HCT116 (cell line): ENCODE measurements at regions not wholly inside any gene's neighbourhood (a gene's known extent, or its start where the extent isn't known, plus 50 kb on each side); places are given as distances from the start of the nearest gene placed in this dataset.

Experiments
- ATAC-seq: fragments of 200-7000 bp; cut with Tn5 transposase; 2 replicates; pipeline ENCODE4 v1.9.1; 2020; ENCODE audit warnings: mild to moderate bottlenecking, moderate library complexity
- BruUV-seq: library from RNA; stranded (reverse); fragments of 400-500 nt; replicated peaks from 2 replicates; lab custom pipeline; 2021; lab: Mats Ljungman, UMichigan
- CTCF ChIA-PET: fragments of 300-600 bp; sonication (Branson Sonifier 250); formaldehyde crosslinking; loops from one replicate; lab custom pipeline; 2021; ENCODE audit warnings: antibody characterized with exemption; lab: Charles Lee
- POLR2A ChIA-PET: fragments of 300-600, 350-600 bp; sonication (Branson Sonifier 250); formaldehyde crosslinking; loops from one replicate; lab custom pipeline; 2021; ENCODE audit warnings: antibody characterized with exemption; lab: Charles Lee
- RAD21 ChIA-PET, 2 experiments: fragments of 300-600 bp; sonication (Branson Sonifier 250); formaldehyde crosslinking; loops; one replicate each; lab custom pipeline; 2023; ENCODE audit warnings: low total read pairs in 2 of 2; ENCODE audit not compliant: uncharacterized antibody in 2 of 2, unreplicated experiment in 2 of 2, low non-redundant PET in 1 of 2; lab: Charles Lee
- DNase-seq: peaks from one replicate; pipeline ENCODE4 v3.0.0-alpha.2; 2010; ENCODE audit warnings: low read depth, low spot score
- H2AFZ ChIP-seq: fragments of 200-600 bp; shearing (Covaris generic), sonication (generic); 2 replicates; pipeline ENCODE4 v1.6.1; 2017; ENCODE audit warnings: low read depth, mixed run types, mixed read lengths, antibody characterized with exemption, low read length; ENCODE audit not compliant: poor library complexity, severe bottlenecking
- H3K27ac ChIP-seq: 2 replicates; pipeline ENCODE4 v1.5.1; 2012; ENCODE audit warnings: low read depth, low read length
- H3K27me3 ChIP-seq: fragments of 200-600 bp; sonication (generic); 2 replicates; pipeline ENCODE4 v1.6.1; 2016; ENCODE audit warnings: mixed run types, low read length, mixed read lengths; ENCODE audit not compliant: insufficient read depth
- H3K36me3 ChIP-seq, 2 experiments: fragments of 200-500 bp in 1 of 2; fragments of 200-600 bp in 1 of 2; sonication (Bioruptor generic) in 1 of 2; sonication (generic) in 1 of 2; 2 replicates each; pipeline versions ENCODE4 v1.5.1 to v1.6.1; 2014 to 2016; ENCODE audit warnings: low read length in 2 of 2, inconsistent platforms in 1 of 2, mixed read lengths in 1 of 2, mixed run types in 1 of 2; ENCODE audit not compliant: insufficient read depth in 2 of 2, control insufficient read depth in 1 of 2
- H3K4me1 ChIP-seq, 2 experiments: fragments of 200-600 bp in 1 of 2; sonication (generic) in 1 of 2; 2 replicates each; pipeline versions ENCODE4 v1.5.1 to v1.6.1; 2012 to 2017; ENCODE audit warnings: low read length in 2 of 2, inconsistent platforms in 1 of 2, mild to moderate bottlenecking in 1 of 2, mixed read lengths in 1 of 2, mixed run types in 1 of 2, moderate library complexity in 1 of 2; ENCODE audit not compliant: insufficient read depth in 2 of 2, control insufficient read depth in 1 of 2
- H3K4me2 ChIP-seq: fragments of 200-600 bp; sonication (generic); 2 replicates; pipeline ENCODE4 v1.6.1; 2017; ENCODE audit warnings: mixed run types, low read length, mixed read lengths
- H3K4me3 ChIP-seq, 2 experiments: fragments of 200-600 bp in 1 of 2; sonication (generic) in 1 of 2; replicated peaks in 1 of 2; 2 replicates each; pipeline ENCODE4 v1.5.1; 2011 to 2016; ENCODE audit warnings: low read length in 2 of 2, control low read depth in 1 of 2, low read depth in 1 of 2, mild to moderate bottlenecking in 1 of 2, mixed read lengths in 1 of 2, mixed run types in 1 of 2
- H3K79me2 ChIP-seq: fragments of 200-600 bp; sonication (generic); 2 replicates; pipeline ENCODE4 v1.6.1; 2017; ENCODE audit warnings: mild to moderate bottlenecking, mixed run types, low read length, moderate library complexity, mixed read lengths; ENCODE audit not compliant: insufficient read depth
- H3K9ac ChIP-seq: fragments of 200-600 bp; sonication (generic); 2 replicates; pipeline ENCODE4 v1.6.1; 2016; ENCODE audit warnings: low read length, mixed read lengths
- H3K9me2 ChIP-seq: fragments of 200-600 bp; sonication (generic), shearing (Covaris generic); 2 replicates; pipeline ENCODE4 v1.6.1; 2017; ENCODE audit warnings: mixed run types, mild to moderate bottlenecking, moderate library complexity; ENCODE audit not compliant: insufficient read depth
- H3K9me3 ChIP-seq, 2 experiments: fragments of 200-500 bp in 1 of 2; fragments of 200-600 bp in 1 of 2; sonication (Bioruptor generic) in 1 of 2; sonication (generic) in 1 of 2; 2 replicates each; pipeline ENCODE4 v1.6.1; 2014 to 2017; ENCODE audit warnings: low read length in 2 of 2, mixed read lengths in 2 of 2, inconsistent platforms in 1 of 2, low read depth in 1 of 2, mild to moderate bottlenecking in 1 of 2, mixed run types in 1 of 2, moderate library complexity in 1 of 2; ENCODE audit not compliant: control insufficient read depth in 1 of 2, insufficient read depth in 1 of 2
- H4K20me1 ChIP-seq: fragments of 200-600 bp; sonication (generic), shearing (Covaris generic); 2 replicates; pipeline ENCODE4 v1.6.1; 2017; ENCODE audit warnings: mixed run types, mild to moderate bottlenecking, moderate library complexity; ENCODE audit not compliant: insufficient read depth
- CBX3 ChIP-seq: IDR thresholded peaks from 2 replicates; pipeline ENCODE4 v1.6.1; 2012; ENCODE audit warnings: low read depth
- EGR1 ChIP-seq: IDR thresholded peaks from 2 replicates; pipeline ENCODE4 v1.6.1; 2012; ENCODE audit warnings: low read depth
- ELF1 ChIP-seq: IDR thresholded peaks from 2 replicates; pipeline ENCODE4 v1.6.1; 2012; ENCODE audit warnings: low read depth, borderline replicate concordance
- EZH2 ChIP-seq: fragments of 200-600 bp; sonication (generic); IDR thresholded peaks from 2 replicates; pipeline ENCODE4 v1.6.1; 2017; ENCODE audit warnings: antibody characterized with exemption, mixed run types
- FOSL1 ChIP-seq: IDR thresholded peaks from 2 replicates; pipeline ENCODE4 v1.6.1; 2012; ENCODE audit warnings: low read depth
- JUND ChIP-seq: IDR thresholded peaks from 2 replicates; pipeline ENCODE4 v1.6.1; 2012
- POLR2A ChIP-seq: IDR thresholded peaks from 2 replicates; pipeline ENCODE4 v1.7.0; 2011; ENCODE audit warnings: borderline replicate concordance; ENCODE audit not compliant: insufficient read depth, insufficient read length; ENCODE audit errors: extremely low read depth
- RAD21 ChIP-seq: IDR thresholded peaks from 2 replicates; pipeline ENCODE4 v1.6.1; 2012; ENCODE audit warnings: low read depth, mild to moderate bottlenecking
- SIN3A ChIP-seq: IDR thresholded peaks from 2 replicates; pipeline ENCODE4 v1.6.1; 2012; ENCODE audit warnings: low read depth
- SP1 ChIP-seq: IDR thresholded peaks from 2 replicates; pipeline ENCODE4 v1.6.1; 2012; ENCODE audit warnings: low read depth
- SRF ChIP-seq: IDR thresholded peaks from 2 replicates; pipeline ENCODE4 v1.6.1; 2012; ENCODE audit warnings: low read depth
- TCF7L2 ChIP-seq: IDR thresholded peaks from 2 replicates; pipeline ENCODE4 v1.7.0; 2011; ENCODE audit warnings: borderline replicate concordance, inconsistent platforms; ENCODE audit not compliant: insufficient read depth, insufficient read length; ENCODE audit errors: extremely low read depth
- YY1 ChIP-seq: IDR thresholded peaks from 2 replicates; pipeline ENCODE4 v1.6.1; 2011; ENCODE audit warnings: low read length, low read depth, moderate library complexity, mild to moderate bottlenecking; ENCODE audit not compliant: insufficient replicate concordance; ENCODE audit errors: extremely low read depth
- ZFX ChIP-seq: fragments of 450-650 bp; IDR thresholded peaks from 2 replicates; pipeline ENCODE4 v1.6.1; 2017
- ZNF274 ChIP-seq: fragments of 200-500 bp; sonication (Bioruptor generic); IDR thresholded peaks from 2 replicates; pipeline ENCODE4 v1.6.1; 2014; ENCODE audit warnings: mild to moderate bottlenecking, low read depth, low read length, inconsistent platforms
- intact Hi-C: fragments of 100-400 bp; cut with micrococcal nuclease; formaldehyde crosslinking; loops from 2 replicates; pipeline ENCODE4 v1.10.0; 2022
- TF ChIP-seq, protein P1 (sequence below), 3 experiments: fragments of 200-600 bp in 1 of 3; sonication (generic) in 1 of 3; IDR thresholded peaks in 2 of 3; conservative IDR thresholded peaks in 1 of 3; 2 replicates each; pipeline ENCODE4 v1.5.1; 2012 to 2017; ENCODE audit warnings: low read depth in 2 of 3, low read length in 2 of 3, antibody characterized with exemption in 1 of 3, borderline replicate concordance in 1 of 3, control low read depth in 1 of 3, mild to moderate bottlenecking in 1 of 3, mixed read lengths in 1 of 3, mixed run types in 1 of 3, moderate library complexity in 1 of 3; ENCODE audit not compliant: insufficient read depth in 1 of 3
- TF ChIP-seq, protein P2 (sequence below): IDR thresholded peaks from 2 replicates; pipeline ENCODE4 v1.6.1; 2012
- TF ChIP-seq, protein P3 (sequence below): IDR thresholded peaks from 2 replicates; pipeline ENCODE4 v1.6.1; 2012; ENCODE audit warnings: low read depth
- TF ChIP-seq, protein P4 (sequence below): IDR thresholded peaks from 2 replicates; pipeline ENCODE4 v1.6.1; 2012

DNA sequence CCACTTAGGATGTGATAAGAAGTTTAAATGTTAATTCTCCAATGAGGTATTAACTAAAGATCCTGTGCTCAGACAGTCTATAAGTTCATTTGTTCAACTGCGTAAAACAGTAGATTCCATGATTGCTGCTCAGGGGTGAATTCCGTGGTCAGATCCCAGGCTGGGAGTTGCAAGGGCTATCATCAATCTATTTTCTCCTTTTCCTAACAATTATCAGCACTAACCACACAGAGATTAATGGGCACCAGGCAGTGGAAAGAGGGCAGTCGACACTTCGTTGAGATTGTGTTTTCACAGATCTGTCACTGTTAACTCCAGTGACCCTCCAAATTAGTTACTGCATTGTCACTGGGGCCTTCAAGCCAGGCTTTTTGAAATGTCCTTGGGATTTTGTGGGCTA is 154.1 kb upstream of the SPRED2 start:
- intact Hi-C loops: no loop called here
- RAD21 ChIA-PET: no interaction called here

More for the DNA sequence above, 154.1 kb upstream of the SPRED2 start:
- BruUV-seq: no TSS peak
- H3K9me3 ChIP-seq: no peaks in the 10 kb centered on the region
- no peaks in the 10 kb centered on the region for H3K79me2 ChIP-seq
- H3K9ac ChIP-seq: no peak overlapping the region
- H3K4me2 ChIP-seq: no peak overlapping the region
- H3K4me3 ChIP-seq: no peak overlapping the region
- no peaks in the 10 kb centered on the region for H3K27me3 ChIP-seq
- TF ChIP-seq SP1: no peak
- no peak for TF ChIP-seq ZNF274
- TF ChIP-seq SRF: no peak
- no peak for TF ChIP-seq EZH2
- TF ChIP-seq EGR1: no peak
- no peak for TF ChIP-seq ZFX
- TF ChIP-seq, protein P1, sequence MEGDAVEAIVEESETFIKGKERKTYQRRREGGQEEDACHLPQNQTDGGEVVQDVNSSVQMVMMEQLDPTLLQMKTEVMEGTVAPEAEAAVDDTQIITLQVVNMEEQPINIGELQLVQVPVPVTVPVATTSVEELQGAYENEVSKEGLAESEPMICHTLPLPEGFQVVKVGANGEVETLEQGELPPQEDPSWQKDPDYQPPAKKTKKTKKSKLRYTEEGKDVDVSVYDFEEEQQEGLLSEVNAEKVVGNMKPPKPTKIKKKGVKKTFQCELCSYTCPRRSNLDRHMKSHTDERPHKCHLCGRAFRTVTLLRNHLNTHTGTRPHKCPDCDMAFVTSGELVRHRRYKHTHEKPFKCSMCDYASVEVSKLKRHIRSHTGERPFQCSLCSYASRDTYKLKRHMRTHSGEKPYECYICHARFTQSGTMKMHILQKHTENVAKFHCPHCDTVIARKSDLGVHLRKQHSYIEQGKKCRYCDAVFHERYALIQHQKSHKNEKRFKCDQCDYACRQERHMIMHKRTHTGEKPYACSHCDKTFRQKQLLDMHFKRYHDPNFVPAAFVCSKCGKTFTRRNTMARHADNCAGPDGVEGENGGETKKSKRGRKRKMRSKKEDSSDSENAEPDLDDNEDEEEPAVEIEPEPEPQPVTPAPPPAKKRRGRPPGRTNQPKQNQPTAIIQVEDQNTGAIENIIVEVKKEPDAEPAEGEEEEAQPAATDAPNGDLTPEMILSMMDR (IDR thresholded peaks at IDR 0.05 in 2 of 3, conservative IDR thresholded peaks at IDR 0.05 in 1 of 3; ENCODE audit: borderline replicate concordance in 1 of 3, insufficient read depth in 1 of 3, low read depth in 2 of 3, low read length in 2 of 3): no peak
- no peak for TF ChIP-seq POLR2A
- TF ChIP-seq, protein P2, sequence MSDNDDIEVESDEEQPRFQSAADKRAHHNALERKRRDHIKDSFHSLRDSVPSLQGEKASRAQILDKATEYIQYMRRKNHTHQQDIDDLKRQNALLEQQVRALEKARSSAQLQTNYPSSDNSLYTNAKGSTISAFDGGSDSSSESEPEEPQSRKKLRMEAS: no peak
- TF ChIP-seq RAD21: no peak
- TF ChIP-seq YY1: no peak
- no peak for TF ChIP-seq ELF1
- TF ChIP-seq TCF7L2: no peak
- TF ChIP-seq, protein P3, sequence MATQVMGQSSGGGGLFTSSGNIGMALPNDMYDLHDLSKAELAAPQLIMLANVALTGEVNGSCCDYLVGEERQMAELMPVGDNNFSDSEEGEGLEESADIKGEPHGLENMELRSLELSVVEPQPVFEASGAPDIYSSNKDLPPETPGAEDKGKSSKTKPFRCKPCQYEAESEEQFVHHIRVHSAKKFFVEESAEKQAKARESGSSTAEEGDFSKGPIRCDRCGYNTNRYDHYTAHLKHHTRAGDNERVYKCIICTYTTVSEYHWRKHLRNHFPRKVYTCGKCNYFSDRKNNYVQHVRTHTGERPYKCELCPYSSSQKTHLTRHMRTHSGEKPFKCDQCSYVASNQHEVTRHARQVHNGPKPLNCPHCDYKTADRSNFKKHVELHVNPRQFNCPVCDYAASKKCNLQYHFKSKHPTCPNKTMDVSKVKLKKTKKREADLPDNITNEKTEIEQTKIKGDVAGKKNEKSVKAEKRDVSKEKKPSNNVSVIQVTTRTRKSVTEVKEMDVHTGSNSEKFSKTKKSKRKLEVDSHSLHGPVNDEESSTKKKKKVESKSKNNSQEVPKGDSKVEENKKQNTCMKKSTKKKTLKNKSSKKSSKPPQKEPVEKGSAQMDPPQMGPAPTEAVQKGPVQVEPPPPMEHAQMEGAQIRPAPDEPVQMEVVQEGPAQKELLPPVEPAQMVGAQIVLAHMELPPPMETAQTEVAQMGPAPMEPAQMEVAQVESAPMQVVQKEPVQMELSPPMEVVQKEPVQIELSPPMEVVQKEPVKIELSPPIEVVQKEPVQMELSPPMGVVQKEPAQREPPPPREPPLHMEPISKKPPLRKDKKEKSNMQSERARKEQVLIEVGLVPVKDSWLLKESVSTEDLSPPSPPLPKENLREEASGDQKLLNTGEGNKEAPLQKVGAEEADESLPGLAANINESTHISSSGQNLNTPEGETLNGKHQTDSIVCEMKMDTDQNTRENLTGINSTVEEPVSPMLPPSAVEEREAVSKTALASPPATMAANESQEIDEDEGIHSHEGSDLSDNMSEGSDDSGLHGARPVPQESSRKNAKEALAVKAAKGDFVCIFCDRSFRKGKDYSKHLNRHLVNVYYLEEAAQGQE: no peak
- TF ChIP-seq SIN3A: no peak
- no peak for TF ChIP-seq JUND
- TF ChIP-seq, protein P4, sequence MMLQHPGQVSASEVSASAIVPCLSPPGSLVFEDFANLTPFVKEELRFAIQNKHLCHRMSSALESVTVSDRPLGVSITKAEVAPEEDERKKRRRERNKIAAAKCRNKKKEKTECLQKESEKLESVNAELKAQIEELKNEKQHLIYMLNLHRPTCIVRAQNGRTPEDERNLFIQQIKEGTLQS: no peak
- TF ChIP-seq FOSL1: no peak
- TF ChIP-seq CBX3: no peak
- no peaks in the 10 kb centered on the region for H4K20me1 ChIP-seq
- ATAC-seq (no peak), DNase-seq (no peak)
- no peak overlapping the region for H3K27ac ChIP-seq
- H2AFZ ChIP-seq: no peak overlapping the region
- no peaks in the 10 kb centered on the region for H3K36me3 ChIP-seq
- H3K9me2 ChIP-seq: no peaks in the 10 kb centered on the region
- ChIA-PET POLR2A (no interaction called here), CTCF (no interaction called here)
- H3K4me1 ChIP-seq: no peaks in the 10 kb centered on the region
